Epithelial cell of esophagus (primary cell): ENCODE measurements at regions not wholly inside any gene's neighbourhood (a gene's known extent, or its start where the extent isn't known, plus 50 kb on each side); places are given as distances from the start of the nearest gene placed in this dataset.

Experiments
- DNase-seq: peaks from one replicate; pipeline ENCODE4 v3.0.0; 2010; ENCODE audit warnings: low read depth
- H3K4me3 ChIP-seq: 2 replicates; pipeline ENCODE4 v1.5.1; 2011; ENCODE audit warnings: mild to moderate bottlenecking, low read length, control low read depth
- CTCF ChIP-seq: IDR thresholded peaks from 2 replicates; pipeline ENCODE4 v1.5.1; 2011; ENCODE audit warnings: low read depth, mild to moderate bottlenecking, low read length, control low read depth, inconsistent platforms; ENCODE audit not compliant: insufficient read depth; ENCODE audit errors: missing control alignments

GRCh38 chr6:71153755-71154325 lies 134.8 kb upstream of the OGFRL1 start:
- no peak for DNase-seq
- H3K4me3 ChIP-seq: no peak overlapping the region

GRCh38 chr6:71157345-71157744 lies 131.3 kb upstream of the OGFRL1 start:
- TF ChIP-seq CTCF: no peak
- no peak overlapping the region for H3K4me3 ChIP-seq
- DNase-seq: no peak

More at GRCh38 chr6:71153755-71154325, 134.8 kb upstream of the OGFRL1 start:
- TF ChIP-seq CTCF: no peak

- TF ChIP-seq CTCF: no peak
- no peak for DNase-seq
- H3K4me3 ChIP-seq: no peak overlapping the region
Measured at GRCh38 chr6:71164890-71165289, 123.7 kb upstream of the OGFRL1 start.

- no peak overlapping the region for H3K4me3 ChIP-seq
- no peak for TF ChIP-seq CTCF
- DNase-seq: no peak
Measured at GRCh38 chr6:71168233-71168765, 120.3 kb upstream of the OGFRL1 start.

- no peak overlapping the region for H3K4me3 ChIP-seq
- DNase-seq: no peak
- TF ChIP-seq CTCF: no peak
Measured at GRCh38 chr6:71171497-71172070, 117.0 kb upstream of the OGFRL1 start.

- TF ChIP-seq CTCF: no peak
- H3K4me3 ChIP-seq: no peak overlapping the region
- DNase-seq: no peak
Measured at GRCh38 chr6:71179249-71179885, 109.2 kb upstream of the OGFRL1 start.
